Thyroid gland (tissue), 4 donors: ENCODE measurements at regions not wholly inside any gene's neighbourhood (a gene's known extent, or its start where the extent isn't known, plus 50 kb on each side); places are given as distances from the start of the nearest gene placed in this dataset.

ENCODE experiments used
- CTCF ChIP-seq, 6 experiments: fragments of 200-600 bp in 3 of 6; fragments of 450-650 bp in 3 of 6; sonication (generic) in 3 of 6; IDR thresholded peaks; one replicate each; pipeline ENCODE4 v1.5.1; 2016 to 2019; ENCODE audit warnings: antibody characterized with exemption in 6 of 6, mild to moderate bottlenecking in 2 of 6, inconsistent platforms in 1 of 6, moderate library complexity in 1 of 6
- POLR2A ChIP-seq, 2 donors: fragments of 450-650 bp; IDR thresholded peaks; one replicate each; pipeline ENCODE4 v1.6.1; 2017; ENCODE audit warnings: antibody characterized with exemption in 2 of 2, mild to moderate bottlenecking in 2 of 2, moderate library complexity in 1 of 2

- TF ChIP-seq POLR2A (IDR thresholded peaks at IDR 0.05) = no peak
- TF ChIP-seq CTCF (IDR thresholded peaks at IDR 0.05) = no peak
These were observed 435.4 kb upstream of the RGMA start for GRCh38 chr15:93524432-93524831.
